Mammary epithelial cell (primary cell): ENCODE measurements at regions not wholly inside any gene's neighbourhood (a gene's known extent, or its start where the extent isn't known, plus 50 kb on each side); places are given as distances from the start of the nearest gene placed in this dataset.

Experiments
- CTCF ChIP-seq, 2 donors: IDR thresholded peaks in 1 of 2; conservative IDR thresholded peaks in 1 of 2; 2 replicates each; pipeline ENCODE4 v1.5.1; 2011 to 2012; ENCODE audit warnings: inconsistent platforms in 2 of 2, low read length in 2 of 2, mild to moderate bottlenecking in 2 of 2, control low read depth in 1 of 2, low read depth in 1 of 2; ENCODE audit not compliant: insufficient read depth in 1 of 2; ENCODE audit errors: extremely low read depth in 1 of 2
- EZH2 ChIP-seq: IDR thresholded peaks from 2 replicates; pipeline ENCODE4 v1.6.1; 2012; ENCODE audit warnings: low read length, inconsistent platforms, borderline replicate concordance

GRCh38 chr16:14018851-14019250 is 52.3 kb upstream of the MRTFB start:
- TF ChIP-seq CTCF (conservative IDR thresholded peaks at IDR 0.05 in 1 of 2, IDR thresholded peaks at IDR 0.05 in 1 of 2; ENCODE audit: extremely low read depth in 1 of 2, insufficient read depth in 1 of 2, low read depth in 1 of 2, low read length in 2 of 2), result no peak
- TF ChIP-seq EZH2, result no peak
